Inferior parietal cortex (tissue), 1 donor: ENCODE measurements at regions not wholly inside any gene's neighbourhood (a gene's known extent, or its start where the extent isn't known, plus 50 kb on each side); places are given as distances from the start of the nearest gene placed in this dataset.
"Not testable (repeated sequence)": the region's sequence is repeated elsewhere in the genome, so short reads cannot be mapped to it uniquely, and the experiment has no call there.

ENCODE experiments used
- DNase-seq: peaks from one replicate; pipeline ENCODE4 v3.0.0-alpha.2; 2016; ENCODE audit errors: extremely low spot score

DNA sequence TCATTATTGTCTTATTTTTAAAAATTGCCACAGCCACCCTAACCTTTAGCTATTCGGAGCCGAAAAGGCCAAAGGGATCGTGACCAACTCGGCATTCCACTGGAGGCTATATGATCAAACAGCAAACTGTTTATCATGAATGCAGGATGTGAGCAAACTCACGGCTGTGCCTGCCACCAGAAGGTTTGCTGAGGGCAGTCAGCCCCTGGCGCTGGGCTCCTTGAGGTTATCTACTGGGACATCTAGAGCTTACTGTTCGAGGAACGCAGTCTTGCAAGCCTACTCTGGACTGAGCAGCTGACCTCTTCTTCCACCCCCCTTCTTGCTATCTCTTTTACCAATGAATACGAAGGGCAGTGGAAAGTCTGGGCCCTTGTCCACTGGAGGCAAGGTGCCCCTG is 231.5 kb upstream of the TARS1 start:
- no peak for DNase-seq

DNA sequence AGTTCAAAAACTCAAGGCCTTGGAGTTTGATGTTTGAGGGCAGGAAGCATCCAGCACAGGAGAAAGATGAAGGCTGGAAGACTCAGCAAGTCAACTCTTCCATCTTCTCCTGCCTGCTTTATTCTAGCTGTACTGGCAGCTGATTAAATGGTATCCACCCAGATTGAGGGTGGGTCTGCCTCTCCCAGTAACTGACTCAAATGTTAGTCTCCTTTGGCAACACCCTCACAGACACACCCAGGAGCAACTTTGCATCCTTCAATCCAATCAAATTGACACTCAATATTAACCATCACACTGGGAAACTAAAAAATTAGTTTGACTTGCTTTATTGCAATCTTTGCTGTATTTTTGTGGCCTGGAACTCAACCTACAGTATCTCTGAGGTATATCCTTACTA is 230.5 kb upstream of the TARS1 start:
- DNase-seq = not testable (repeated sequence)

DNA sequence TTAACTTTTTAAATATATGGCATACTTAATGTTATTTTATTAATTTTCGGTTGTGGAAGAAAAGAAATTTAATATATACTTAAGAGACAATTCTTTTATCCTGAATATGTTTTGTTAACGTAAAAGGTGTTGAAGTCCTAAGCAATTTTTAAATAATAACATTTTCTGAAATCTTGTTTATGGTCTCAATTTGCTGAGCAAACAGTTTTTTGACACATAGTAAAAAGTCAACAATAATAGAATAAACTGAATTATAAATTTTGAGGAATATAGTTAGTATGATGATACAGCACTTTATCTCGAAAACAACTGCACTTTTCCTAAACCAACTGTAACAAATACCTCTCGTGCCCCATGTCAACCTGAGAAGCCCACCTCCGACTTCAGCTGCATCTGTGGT is 229.8 kb upstream of the TARS1 start:
- no peak for DNase-seq

DNA sequence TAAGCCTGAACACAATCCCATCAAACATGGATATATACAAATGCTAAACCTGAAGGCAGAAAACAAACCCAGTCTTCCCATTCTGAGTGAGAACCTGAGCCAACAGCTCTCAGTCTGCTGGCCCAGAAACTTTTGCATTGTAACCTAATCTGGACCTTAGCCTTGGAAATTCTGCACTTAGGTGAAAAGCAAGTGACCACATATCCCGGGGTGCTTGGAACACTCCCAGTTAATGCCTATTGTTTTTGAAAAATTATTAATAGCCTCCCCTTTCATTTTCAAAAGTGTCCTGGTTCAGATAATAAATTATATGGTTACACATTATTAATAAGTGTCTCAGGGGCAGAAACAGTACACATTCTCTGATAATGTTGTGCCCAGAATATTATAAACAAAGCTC is 228.3 kb upstream of the TARS1 start:
- no peak for DNase-seq

DNA sequence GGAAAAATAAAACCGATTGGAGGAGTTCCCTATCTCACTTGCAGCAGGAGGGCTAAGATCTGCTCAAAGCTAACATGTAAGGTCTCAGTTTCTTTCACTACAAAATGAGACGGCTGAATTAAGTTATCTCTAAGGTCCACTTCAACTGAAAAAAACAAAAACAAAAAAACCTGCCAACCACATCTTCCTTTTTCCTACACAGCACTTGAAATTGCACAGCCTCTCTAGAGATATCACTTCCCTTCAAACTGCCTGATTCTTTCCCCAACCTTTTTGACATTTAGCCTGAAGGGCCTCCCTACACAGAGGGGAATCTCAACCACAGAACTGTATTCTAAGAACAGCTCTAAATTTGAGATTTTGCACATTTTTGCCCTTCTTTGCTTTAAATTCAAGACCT is 227.9 kb upstream of the TARS1 start:
- DNase-seq = no peak

DNA sequence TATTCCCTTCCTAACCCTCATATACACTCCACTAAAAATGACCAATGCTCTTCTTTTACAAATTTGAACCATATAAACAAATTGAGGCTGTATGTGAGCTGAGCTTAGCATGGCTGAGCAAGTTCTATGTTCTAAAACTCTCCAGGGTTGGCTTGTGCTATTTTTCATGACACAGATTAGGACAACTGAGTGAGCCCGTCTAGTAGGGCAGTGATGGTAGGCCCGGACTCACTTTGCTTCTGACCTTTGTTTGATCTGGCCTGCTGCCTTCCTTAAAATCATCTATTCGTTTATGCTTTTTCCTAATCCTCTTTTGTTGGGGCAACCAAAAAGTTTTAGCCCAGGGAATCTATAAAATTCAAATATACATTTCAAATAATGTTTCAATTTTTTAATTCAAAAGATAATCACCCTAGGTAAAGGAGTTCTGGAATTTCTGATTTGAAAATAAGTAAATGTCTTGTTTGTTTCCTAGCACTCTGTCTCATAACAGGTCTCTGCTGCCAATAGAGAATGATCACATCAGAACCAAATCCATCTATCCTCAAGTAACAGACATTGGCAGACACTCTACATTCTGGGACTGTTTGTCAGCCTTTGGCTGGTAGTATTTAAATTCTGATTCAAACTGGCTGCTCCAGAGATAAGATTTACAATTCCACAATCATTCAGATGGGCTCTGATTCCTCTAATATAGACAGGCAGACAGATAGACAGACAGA is 217.0 kb upstream of the TARS1 start:
- DNase-seq = no peak

DNA sequence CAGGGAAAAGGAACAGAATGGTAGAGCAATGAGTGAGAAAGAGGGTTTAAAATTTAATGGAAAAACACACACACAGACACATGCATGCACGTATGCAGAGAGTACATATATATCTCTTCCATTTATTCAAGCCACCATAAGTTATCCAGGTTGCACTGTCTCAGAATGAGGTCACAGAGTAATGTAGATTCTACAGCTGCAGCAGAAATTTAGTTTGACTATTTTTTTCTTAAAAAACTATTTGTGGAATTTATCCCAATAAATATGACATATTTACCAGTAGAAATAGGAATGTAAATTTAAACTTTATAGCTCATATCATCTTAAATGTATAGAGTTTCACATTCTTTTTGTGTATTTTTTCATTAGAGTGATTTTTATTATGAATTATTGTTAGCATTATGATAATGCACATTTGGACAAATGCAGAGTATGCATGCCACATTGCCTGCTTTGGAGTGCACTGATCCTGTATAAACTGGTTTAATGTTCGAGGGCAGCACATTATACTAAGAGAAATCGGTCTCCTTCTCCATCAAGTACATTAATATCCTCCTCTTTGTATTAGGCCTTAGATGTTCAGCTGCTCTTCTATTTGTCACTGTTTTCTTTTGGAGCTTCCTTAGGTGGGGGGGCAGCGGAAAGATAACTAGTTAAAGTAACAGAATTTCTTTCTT is 216.3 kb upstream of the TARS1 start:
- DNase-seq = no peak

DNA sequence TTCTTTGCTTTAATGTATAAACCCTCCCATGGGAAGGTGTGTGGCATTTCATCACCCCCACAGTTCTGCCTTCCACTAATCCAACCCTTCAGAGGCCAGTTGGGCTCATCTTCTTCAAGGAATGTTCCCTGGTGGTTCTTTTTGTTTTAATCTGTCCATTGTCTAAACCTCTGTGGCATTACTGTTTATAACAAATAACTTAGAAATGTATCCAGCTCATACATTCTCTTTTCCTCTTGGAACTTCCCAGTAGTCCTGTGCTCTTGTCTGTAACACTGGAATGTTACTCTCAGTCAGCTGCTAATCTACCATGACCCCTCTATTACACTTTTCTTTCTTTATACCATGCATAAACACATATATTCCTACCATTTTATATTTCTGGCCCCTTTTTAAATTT is 213.5 kb upstream of the TARS1 start:
- DNase-seq = no peak

DNA sequence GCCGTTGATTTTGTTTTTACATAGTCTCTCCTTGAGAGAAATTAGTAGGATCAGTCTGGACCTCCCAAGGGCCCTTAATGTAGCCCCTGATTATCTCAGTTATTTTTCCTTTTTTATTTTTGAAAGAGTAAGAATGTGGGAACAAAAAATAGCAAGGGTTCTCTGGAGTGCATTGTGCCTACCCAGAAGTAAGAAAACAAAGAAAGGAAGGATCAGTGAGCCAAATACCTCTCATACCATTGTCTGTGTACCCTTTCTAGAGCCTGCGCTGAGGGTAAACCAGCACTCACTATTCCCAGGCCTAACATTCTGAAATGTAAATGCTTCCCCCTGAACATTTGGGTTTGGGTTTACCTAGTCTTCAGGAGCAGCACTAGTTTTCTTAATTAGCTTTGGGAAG is 213.0 kb upstream of the TARS1 start:
- DNase-seq = no peak

DNA sequence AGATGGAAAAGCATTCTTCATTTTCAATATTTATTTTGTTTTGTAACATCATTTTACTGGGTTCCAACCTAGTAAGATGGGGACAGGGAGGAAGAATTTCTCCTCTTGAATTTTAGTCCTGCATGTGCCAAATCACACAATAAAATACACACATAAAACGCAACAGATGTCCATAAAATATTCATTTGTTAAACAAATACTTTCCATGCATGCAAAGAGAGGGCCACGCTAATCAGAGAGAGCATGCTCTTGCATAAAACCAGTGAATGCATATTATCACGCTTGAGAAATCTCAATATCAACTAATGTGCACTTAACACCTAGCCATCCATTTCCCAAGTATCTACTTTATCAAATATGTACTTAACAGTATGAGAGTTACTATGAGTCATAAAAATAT is 212.6 kb upstream of the TARS1 start:
- DNase-seq = no peak

DNA sequence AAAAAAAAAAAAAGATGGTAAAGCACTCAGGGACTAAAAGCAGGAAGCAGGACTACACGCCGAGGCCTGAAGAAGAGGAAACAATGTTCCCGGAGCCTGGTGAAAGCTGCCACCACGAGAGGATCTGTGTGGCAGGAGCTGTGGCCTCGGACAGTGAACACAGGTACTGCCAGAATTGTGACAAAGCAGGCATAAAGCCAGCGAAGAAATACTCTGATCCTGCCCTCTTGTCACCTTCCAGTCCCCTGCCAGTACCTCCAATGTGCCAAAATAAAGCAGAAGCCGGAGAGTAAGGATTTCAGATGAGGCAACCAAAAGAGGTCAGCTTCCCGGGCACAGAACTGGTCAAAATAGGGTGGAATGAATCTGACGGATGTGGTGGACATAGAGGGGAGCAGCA is 211.5 kb upstream of the TARS1 start:
- no peak for DNase-seq

DNA sequence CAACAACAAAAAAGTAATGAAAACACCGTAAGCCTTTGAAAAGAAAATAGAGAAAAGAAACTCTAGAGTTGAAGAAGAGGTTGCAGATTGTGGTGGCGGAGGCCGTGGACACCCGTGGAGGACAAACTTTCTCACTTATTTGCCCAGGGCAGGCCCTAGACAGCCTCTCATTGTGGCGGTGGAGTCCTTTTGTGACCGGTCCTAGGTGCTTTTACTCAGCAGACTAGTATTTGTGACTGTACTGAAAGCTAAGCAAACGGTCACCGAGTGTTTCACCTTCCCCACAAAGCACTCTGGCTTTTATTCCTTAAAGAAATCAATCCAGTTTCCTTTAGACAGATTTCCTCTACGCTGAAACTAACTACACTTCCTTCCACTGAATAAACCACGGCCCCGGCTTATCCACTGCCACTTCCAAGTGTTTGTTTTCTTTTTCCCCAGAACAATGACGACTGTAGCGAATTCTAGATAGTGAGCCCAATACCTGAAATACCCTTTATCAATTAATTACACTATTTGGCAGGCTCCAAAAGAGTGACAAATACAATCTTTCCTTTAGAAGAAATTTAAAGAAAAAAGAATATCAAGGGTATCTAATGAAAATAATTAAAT is 210.2 kb upstream of the TARS1 start:
- DNase-seq = no peak

DNA sequence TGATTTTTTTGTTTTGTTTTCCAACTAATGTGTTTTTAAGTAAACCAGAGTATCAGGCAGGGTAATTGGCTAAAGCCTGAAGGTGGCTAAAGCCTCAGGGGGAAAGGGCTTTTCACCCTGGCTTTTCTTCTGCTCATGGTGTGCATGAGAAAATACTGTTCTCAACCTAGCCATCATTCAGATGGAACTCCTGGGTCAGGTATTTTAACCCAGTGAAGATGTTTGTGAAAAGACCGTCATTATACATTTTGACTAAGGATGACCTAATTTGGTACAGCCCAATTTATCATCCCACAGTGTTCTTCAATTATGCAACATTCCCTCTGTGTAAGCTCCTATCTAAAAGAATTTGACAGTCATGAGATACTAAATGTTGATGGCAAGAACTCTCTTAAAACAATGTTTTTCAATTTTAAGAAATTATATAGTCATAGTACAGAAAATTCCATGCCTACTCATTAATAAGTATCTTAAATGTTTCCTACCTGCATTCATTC is 209.5 kb upstream of the TARS1 start:
- DNase-seq = no peak

DNA sequence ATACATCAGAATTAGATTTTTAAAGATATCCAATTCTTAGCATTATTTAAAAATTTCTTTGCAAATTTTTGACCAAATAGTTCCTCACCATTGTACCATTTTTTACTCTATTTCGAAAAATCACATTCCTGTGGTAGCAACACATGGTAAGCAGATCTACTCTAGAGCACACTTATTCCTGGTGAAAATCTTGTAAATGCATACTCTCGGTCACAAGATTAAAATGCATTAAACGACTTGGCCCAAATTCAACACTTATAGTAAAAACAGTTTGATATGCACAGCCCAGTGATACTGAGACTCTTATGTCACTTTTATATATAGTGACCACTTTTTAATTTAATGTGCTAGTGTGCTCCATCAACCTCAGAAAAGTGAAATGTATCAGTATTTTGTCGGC is 208.8 kb upstream of the TARS1 start:
- DNase-seq = no peak

DNA sequence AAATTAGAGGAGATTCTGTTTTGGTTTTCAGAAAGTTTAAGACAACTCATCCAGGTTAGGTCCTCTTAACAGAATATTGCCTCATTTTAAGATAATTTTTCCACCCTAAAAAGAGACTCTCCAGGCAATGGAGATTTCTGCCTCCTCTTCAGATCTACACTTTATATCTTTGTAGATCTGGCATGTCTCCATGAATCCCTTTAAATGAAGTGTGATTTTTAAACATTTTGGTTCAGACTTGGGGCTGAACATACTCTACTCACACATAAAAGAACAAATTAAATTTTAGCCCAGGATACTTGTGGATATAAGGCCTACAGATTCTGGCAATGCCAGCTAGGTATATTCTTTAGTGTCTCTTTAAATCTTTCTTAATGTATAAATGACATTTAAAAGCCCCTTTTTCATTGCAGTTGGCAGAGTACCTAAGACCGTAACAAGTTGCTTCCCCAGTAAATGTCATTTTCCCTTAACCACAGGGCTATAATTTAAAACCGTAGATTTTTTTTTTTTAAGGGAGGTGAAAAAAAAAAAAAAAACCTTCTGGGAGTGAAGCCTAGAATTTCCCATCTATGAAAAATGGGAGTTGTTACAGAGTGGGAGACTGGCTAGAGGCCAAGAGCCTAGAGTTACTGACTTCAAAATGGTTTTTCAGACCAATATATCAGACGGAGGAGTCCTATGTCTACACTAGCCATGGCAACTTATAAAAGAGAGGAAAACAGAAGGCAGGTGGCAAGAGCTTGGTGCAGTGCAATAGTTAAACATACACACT is 207.8 kb upstream of the TARS1 start:
- no peak for DNase-seq

DNA sequence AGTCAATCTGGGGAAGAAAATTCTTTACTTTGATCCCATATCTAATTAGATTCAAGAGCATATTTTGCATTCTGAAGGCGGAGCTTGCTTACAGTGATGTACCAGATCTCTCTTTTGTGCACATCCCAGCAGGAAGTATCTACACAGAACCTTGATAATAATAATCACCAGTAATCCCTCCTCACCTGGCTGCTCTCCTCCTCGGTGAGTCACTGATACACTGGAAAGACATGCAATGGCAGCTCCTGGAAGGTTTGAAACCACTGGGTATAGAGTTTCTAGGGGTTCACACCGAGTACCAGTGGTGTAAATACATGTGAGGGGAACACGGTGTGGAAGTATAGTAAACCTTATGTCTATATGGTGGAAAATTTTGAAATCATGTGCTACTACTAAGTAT is 205.5 kb upstream of the TARS1 start:
- DNase-seq = no peak

DNA sequence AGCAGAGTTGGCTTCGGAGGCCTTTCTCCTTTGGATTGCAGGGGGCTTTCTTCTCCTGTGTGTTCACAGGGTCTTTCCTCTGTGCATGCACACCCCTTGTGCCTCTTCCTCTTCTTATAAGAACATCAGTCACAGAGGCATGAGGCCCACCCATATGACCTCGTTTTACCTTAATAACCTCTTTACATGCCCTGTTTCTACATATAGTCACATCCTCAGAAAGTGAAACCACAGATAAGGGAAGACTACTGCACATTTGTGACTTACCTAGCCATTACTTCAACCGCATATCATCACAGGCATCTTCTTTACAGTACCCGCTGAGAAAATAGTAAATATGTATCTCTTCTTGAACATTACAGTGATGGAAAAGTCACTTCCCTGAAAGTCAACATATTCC is 204.9 kb upstream of the TARS1 start:
- DNase-seq = no peak

DNA sequence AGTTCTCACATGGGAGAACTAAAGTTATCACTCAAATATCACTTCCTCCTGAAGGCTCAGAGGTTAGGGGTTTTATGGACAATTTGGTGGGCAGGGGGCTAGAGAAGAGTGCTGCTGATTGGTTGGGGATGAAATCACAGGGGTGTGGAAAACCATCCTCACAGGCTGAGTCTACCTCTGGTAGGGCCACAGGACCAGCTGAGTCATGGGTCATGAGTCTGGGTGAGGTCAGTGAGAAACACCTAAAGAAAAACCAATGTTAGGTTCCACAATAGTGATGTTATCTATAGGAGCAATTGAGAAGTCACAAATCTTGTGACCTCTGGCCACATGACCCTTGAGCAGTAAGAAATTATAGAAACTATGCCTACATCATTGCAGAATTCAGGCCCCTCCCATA is 203.3 kb upstream of the TARS1 start:
- DNase-seq = no peak

DNA sequence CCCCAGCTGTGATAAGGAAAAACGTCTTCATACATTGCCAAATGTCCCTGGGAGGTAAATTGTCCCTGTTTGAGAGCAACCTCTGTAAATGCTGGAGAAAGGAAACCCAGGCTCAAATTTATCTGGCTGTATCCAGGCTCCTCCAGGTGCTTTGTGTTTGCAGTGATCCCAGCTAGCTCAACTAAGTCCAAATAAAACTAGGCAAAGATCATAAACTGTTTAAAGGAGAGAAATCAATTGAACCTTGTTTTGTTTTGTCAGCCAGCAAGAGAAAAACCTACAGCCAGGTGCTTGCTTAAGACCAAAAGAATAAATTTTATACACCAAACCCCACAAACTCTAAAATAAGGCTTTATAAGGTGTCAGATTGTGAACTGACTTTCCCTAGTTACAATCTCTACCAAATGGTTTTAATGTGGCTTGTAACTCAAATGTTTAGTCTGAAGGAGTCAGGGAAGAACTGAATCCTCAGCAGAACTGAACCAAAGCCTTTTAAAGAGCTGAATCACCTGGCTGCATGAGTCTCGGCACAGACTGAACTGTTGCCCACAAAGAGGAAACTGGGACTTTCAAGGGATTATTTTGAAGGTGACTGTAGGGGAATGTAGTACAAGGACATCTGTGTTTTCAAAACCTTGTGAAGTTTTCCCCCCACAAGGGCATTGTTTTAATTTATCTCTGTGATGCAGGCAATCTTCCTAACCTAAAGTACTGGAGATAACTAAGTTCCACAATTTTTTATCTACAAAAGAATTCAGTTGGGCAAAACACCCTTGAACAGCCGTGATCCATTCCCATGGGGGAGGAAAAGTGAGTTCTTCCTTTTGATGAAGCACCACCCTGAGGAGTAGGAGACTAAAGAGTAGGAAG is 201.7 kb upstream of the TARS1 start:
- DNase-seq = no peak

DNA sequence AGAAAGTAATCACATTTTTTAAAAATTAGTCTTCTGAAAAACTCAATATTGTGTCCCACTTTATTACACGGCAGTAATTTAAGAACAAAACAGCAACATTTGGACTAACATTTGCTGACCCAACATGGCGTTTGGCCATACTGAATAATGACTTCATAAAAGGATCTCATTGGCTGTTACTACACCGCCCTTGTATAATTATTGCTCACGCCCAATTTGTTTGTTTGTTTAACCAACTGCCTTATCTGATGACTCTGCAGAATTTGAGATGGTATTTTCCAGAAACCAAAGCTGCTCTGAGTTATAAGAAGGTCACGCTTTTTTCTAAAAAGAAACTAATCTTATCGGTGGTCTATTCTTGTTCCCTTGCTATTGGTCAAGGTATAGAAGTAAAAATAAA is 200.2 kb upstream of the TARS1 start:
- DNase-seq = no peak

DNA sequence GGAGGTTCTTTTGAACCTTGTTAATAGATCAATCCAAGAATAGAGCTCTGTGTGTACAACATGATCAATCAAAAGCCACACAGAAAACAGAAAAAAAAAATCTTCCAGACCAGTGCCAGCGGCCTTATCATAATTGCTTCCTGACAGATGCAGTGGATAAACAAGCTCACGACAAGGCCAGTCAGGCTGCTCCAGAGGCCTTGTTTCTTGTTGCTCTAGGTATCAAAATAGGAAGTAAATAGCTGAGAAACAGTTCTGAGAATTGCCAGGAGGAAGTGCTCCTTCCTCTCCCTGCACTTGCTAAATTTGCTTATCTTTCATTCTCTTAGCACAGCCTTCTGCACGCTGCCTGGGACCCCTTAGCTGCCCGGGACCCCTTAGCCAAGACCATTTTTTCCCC is 199.0 kb upstream of the TARS1 start:
- no peak for DNase-seq
